GM12872 (cell line): ENCODE measurements at regions not wholly inside any gene's neighbourhood (a gene's known extent, or its start where the extent isn't known, plus 50 kb on each side); places are given as distances from the start of the nearest gene placed in this dataset.

Source experiments
- TF ChIP-seq, protein P1 (sequence below): IDR thresholded peaks from 3 replicates; pipeline ENCODE4 v1.5.1; 2011; ENCODE audit warnings: low read depth, mild to moderate bottlenecking, low read length, moderate library complexity; ENCODE audit not compliant: insufficient read depth

DNA sequence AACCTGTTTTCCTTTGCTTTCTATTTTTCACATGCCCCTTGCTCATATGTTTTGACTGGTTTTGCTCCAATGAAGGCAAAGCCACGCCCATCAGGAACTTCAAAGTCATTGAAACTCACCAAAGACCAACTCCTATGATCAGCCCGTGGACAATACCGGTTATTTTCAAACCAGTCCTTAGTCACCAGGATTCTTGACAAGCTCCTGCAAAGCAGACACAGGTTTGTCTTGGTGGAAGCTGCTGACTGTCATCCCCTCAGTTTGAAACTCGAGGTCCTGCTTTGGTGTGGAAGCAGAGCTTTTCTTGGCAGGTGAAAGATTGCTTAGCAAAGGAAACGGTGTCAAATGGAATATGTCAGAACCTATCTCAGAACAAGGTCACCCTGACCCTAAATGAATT is 384.7 kb upstream of the CXADR start:
- TF ChIP-seq, protein P1, sequence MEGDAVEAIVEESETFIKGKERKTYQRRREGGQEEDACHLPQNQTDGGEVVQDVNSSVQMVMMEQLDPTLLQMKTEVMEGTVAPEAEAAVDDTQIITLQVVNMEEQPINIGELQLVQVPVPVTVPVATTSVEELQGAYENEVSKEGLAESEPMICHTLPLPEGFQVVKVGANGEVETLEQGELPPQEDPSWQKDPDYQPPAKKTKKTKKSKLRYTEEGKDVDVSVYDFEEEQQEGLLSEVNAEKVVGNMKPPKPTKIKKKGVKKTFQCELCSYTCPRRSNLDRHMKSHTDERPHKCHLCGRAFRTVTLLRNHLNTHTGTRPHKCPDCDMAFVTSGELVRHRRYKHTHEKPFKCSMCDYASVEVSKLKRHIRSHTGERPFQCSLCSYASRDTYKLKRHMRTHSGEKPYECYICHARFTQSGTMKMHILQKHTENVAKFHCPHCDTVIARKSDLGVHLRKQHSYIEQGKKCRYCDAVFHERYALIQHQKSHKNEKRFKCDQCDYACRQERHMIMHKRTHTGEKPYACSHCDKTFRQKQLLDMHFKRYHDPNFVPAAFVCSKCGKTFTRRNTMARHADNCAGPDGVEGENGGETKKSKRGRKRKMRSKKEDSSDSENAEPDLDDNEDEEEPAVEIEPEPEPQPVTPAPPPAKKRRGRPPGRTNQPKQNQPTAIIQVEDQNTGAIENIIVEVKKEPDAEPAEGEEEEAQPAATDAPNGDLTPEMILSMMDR, result no peak

DNA sequence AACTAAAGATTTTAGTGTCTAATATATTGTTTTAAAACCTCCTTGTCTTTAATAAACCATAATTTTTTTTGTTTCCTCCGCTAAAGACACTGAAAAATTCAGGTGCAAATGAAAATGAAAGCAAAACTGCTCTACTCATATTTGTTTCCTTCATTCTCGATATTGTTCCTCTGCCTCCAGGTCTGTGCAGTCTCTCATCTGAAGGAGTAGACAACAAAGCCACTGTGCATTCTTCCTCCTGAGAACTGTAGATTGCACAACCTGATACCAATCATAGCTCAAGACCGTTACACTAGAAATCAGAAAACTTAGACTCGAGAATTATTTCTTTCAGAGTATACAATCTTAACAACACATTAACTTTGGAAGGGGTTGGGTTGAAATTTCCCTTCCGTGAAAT is 373.1 kb upstream of the CXADR start:
- TF ChIP-seq, protein P1, result no peak

GRCh38 chr21:17146426-17146825 is 366.4 kb upstream of the CXADR start:
- TF ChIP-seq, protein P1, result no peak

DNA sequence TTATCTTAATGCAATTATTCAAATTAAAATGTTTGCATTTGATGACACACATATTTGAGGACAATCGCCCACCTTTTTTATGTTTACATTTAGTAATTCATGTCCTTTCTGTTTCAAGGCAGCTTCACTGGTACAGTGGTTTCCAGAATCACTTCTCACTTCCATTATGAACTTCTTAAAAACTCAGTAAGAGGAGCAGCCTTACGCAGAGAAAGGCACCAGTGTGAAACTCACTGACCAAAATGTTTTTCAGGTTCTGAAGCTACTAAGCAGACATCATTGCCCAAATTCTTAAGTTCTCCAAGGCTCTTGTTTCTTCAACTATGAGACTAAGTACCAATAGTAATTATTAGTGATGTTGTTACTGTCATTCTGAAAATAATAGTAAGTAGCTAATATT is 353.1 kb upstream of the CXADR start:
- TF ChIP-seq, protein P1, result no peak

- TF ChIP-seq, protein P1, result no peak
These were observed 327.2 kb upstream of the CXADR start for GRCh38 chr21:17185674-17186073.

DNA sequence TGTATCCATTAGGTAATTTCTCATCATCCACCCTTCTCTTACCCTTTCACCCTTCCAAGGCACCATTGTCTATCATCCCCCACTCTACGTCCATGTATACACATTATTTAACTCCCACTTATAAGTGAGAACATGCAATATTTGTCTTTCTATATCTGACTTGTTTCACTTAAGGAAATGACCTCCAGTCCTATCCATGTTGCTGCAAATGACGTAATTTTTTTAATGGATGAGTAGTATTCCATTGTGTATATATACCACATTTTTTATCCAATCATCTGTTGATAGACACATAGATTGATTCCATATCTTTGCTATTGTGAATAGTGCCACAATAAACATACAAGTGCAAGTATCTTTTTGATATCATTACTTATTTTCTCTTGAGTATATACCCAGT is 322.9 kb upstream of the CXADR start:
- TF ChIP-seq, protein P1, result no peak

DNA sequence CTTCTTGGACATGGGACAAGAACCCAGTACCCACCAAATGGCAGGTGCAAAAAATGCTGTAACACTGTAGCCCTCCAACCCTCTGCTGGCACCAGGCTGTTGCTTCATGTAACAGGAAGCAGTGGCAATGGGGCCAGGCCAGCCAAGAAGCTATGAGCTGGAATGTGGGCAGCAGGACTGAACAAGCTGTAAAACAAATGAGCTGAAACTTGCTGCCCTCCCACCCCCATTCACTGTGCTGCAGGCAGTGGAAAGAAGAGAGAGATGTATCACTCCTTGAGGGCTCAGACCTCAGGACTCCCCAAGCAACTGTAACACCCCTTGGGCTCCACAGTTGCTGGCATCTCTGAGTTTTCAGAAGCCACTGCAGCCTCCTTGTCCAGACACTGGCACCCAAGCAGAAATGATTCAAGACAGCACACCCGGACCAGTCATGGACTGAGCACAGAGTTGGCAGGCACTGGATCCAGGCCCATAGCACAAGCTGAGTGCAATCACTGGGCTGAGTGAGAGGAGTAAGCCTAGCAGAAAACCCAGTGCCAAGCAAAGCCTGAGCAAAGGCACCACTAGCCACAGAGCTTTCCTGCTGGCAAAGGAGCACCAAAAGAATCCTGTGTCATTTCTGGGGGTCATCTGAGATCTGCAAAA is 321.4 kb upstream of the CXADR start:
- TF ChIP-seq, protein P1, result no peak
